GM18867 (cell line): ENCODE measurements at regions not wholly inside any gene's neighbourhood (a gene's known extent, or its start where the extent isn't known, plus 50 kb on each side); places are given as distances from the start of the nearest gene placed in this dataset.

Experiments
- ATAC-seq: cut with Tn5 transposase; IDR thresholded peaks from one replicate; pipeline ENCODE4 v1.9.1; 2021; ENCODE audit warnings: mild to moderate bottlenecking, moderate library complexity; ENCODE audit not compliant: unreplicated experiment

GRCh38 chr20:60210779-60211617, 252.8 kb downstream of the CDH26 start:
- peak; percentile 63 for ATAC-seq

DNA sequence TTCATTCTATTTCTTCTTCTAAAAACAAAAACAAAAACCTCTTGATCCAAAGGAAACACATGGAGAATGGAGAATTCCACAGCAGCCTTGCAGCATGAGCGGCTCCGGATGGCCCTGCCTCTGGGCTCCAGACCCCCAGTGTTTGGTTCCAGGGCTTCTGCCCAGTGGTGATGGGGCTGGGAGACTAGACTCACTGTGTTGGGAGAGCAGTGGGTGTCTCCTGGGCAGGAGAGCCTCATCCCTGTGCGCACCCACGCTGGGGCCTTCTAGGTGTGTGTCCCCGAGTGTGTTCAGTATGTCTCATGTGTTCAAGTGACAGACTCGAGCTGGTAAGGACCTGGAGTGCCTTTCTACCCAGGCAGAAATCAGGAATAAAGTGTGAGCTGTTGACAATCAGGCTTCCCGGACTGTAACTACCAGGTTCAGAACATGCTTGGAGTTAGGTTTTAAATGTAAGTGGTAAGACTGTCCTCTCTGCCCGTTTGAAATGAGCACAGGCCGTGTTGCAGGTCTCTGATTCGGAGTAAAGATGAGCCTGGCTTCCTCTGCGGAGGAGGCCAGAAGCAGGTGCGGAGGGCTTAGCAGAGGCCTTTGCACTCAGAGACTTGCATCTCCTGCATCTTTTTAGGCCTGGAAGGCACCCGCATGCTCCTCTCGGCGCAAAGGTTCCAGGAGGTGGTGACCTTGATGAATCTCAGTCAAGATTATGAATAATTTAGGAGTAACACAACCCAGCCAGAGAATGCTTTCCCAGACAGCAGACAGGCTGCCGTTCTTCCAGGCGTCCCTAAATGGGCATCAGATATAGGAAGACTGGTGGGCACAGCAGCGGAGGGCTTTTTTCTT, 253.6 kb downstream of the CDH26 start:
- no peak for ATAC-seq

GRCh38 chr20:60212695-60213094, 254.5 kb downstream of the CDH26 start:
- no peak for ATAC-seq

DNA sequence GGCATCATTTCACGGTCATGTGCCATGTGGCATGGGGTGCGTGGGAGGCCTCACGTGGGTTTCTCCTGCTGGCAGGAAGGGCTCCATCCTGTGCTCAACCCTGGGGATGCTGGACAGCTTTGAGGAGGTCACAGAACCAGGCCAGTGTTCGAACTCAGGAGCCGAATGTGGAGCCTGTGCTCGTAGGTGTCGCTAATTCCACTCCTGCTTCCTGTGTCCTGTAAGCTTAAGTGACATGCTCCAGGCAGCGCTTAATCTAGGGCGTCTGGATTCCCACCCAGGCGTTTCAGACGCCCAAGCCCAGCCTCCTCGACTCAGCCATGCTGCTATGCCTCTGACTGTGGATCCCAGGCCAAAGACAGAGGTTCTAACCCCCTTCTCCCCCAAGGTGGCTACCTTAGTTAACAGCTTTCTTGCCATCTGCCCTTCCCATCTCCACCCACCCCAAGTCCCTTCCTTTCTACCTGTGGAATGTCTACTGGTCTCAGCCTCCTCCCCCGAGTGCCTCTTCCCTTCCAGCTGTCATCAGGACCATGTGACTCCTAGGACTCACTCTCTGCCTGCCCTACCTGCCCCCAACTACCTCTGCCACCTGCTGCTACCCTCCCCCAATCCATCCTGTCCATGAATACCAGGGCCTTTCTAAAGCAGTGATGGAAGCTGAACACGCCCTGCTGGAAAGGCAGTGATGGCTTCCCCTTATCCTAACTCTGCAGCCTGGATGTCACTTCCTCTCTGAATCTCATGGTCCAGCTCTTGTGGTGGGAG, 255.1 kb downstream of the CDH26 start:
- no peak for ATAC-seq

GRCh38 chr20:60214901-60215815, 256.9 kb downstream of the CDH26 start:
- no peak for ATAC-seq

- no peak for ATAC-seq
Measured at GRCh38 chr20:60215816-60216730, 257.9 kb downstream of the CDH26 start.

GRCh38 chr20:60219231-60219630, 261.0 kb downstream of the CDH26 start:
- no peak for ATAC-seq

DNA sequence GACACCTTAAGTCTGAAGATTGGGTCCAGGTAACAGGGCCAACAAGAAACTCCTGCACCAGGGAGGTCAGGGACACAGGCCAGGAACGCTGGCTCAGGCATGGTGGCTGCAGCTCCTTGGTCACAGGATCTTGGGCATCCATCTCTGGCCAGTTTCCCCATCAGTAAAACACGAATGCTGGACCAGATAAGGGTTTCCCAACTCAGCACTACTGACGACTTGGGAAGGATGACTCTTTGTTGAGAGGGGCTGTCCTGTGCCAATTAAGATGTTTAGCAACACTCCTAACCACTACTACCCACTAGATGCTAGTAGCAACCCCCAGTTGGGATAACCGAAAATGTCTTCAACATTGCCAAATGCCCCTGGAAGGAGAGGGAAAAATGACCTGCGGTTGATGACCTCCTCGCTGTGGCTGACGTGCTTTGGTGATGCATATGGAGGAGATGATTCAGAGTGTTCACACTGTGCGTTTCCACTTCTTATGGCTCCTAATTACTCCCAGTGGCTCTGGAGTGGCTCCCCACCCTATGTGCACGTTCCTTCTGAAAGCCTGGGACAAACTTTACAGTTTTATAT, 261.9 kb downstream of the CDH26 start:
- ATAC-seq = no peak

- no peak for ATAC-seq
Measured at GRCh38 chr20:60220706-60221105, 262.5 kb downstream of the CDH26 start.

- no peak for ATAC-seq
Measured at GRCh38 chr20:60221593-60221992, 263.4 kb downstream of the CDH26 start.

- ATAC-seq = no peak
Measured at GRCh38 chr20:60222497-60222896, 264.3 kb downstream of the CDH26 start.

GRCh38 chr20:60223174-60223573, 265.0 kb downstream of the CDH26 start:
- ATAC-seq = no peak

- ATAC-seq = no peak
Measured at GRCh38 chr20:60224914-60225313, 266.7 kb downstream of the CDH26 start.

DNA sequence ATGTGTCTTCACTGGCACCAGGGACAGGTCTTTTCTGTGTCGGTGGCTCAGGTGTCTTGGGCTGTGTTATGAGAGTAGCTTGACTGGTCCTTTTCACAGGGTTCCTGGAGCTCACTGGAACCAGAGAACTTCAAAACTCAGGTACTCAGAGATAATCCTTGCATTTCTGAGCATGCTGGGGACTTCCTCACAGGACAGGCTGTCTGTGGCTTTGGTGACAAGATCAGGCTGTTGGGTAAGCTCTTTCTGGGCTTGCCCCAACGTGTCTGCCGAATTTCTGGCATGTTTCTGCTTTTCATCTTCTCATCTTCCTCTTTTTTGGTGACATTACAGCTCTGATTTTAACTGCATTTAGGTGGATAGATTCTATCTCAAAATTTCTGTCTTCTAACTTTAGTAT, 270.0 kb downstream of the CDH26 start:
- ATAC-seq = no peak

GRCh38 chr20:60232380-60232779, 274.2 kb downstream of the CDH26 start:
- ATAC-seq = no peak

DNA sequence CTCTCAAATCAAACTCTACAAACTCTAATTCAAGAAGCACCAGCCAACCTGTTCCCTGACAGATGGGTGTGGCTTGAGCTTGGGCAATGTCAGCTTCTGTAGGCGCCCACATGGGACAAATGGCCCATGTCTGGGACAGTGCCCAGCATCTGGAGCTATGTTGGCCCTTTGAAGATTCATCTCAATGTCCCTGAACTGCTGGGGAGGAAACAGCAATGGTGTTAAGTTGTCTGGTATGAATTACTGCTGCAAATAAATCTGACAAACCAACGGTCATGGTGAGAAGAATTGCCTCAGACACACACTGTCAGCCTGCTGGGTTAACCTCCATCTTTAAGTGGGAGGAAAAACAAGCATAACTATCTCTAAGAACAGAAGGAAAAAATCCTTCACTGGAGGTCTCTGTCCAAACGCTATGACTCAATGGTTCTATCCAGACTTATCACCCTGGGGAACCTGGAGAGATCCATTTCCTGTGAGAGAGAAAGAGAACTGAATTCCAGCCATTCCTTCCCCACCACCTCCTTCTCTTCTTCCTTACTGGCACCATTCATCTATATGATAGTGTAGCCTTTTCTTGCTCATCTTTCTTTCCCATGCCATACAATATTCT, 274.9 kb downstream of the CDH26 start:
- no peak for ATAC-seq

DNA sequence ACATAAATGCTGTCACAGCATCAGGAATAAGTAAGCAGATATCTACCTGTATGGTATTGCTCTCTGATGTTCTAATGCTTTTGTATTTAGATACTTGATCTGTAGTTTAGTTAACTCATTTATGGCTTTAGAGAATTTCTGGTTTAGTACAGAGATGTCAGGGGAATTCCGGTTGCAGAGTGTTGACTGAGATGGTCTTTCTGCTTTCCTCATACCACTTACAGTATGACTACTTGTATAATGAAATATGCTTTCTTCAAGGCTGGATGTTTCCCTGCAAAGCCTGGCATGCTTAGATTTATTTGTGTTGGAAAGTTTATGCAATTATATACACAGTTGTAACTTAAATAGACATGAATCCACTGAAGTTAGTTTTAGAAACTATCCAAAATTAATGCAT, 278.4 kb downstream of the CDH26 start:
- ATAC-seq = no peak

- no peak for ATAC-seq
Measured at GRCh38 chr20:60237981-60238380, 279.8 kb downstream of the CDH26 start.
